ENCODE measurements at regions not wholly inside any gene's neighbourhood (a gene's known extent, or its start where the extent isn't known, plus 50 kb on each side); places are given as distances from the start of the nearest gene placed in this dataset.
"Not testable (repeated sequence)": the region's sequence is repeated elsewhere in the genome, so short reads cannot be mapped to it uniquely, and the experiment has no call there.

DNA sequence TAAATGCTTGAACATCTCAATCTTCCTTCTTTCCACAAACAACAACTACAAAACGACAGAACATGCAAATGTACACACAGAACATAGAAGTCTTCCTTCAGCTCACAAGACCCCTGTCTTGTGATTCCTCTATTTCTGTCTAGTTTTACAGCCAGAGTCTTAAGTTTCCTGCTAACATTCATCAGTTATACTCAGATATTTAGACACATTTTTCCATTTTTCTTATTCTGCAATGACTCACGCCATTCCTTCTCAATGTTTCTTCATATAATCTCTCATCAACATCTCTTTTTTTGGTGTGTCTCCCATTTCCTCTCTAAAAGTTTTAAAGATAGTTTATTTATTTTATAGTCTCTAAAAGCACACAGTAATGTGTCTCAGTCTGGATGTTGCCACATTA, 1872.9 kb upstream of the PCDH20 start:
- no peak overlapping the region for H3K27ac ChIP-seq

DNA sequence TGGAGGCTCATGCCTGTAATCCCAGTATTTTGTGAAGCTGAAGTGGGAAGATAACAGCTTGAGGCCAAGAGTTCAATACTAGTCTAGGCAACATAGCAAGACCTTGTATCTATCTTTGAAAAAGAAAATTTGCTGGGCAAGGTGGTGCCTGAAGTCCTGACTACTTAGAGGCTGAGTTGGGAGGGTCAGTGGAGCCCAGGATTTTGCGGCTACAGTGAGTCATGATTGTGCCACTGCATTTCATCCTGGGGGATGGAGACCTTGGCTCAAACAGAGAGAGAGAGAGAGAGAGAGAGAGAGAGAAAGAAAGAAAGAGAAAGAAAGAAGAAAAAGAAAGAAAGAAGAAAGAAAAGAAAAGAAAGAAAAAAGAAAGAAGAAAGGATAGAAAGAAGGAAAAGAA, 1872.3 kb upstream of the PCDH20 start:
- Histone ChIP-seq H3K4me3 (no peak overlapping the region), H3K27ac (no peak overlapping the region)

More for the DNA sequence above, 1872.9 kb upstream of the PCDH20 start:
- H3K4me3 ChIP-seq, result no peak overlapping the region

DNA sequence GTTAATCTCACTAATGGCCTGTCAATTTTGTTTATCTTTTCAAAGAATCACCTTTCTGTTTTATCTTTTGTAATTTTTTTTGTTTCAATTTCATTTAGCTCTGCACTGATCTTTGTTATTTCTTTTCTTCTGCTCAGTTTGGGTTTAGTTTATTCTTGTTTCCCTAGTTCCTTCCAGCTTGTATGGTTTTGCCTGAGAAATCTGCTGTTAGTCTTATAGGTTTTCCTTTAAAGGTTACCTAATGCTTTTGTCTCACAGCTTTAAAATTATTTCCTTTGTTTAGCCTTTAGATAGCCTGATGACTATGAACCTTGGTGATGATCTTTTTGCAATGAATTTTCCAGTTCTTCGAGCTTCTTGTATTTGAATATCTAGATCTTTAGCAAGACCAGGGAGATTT, 1869.8 kb upstream of the PCDH20 start:
- H3K27ac ChIP-seq, result no peak overlapping the region
- no peak overlapping the region for H3K4me3 ChIP-seq

DNA sequence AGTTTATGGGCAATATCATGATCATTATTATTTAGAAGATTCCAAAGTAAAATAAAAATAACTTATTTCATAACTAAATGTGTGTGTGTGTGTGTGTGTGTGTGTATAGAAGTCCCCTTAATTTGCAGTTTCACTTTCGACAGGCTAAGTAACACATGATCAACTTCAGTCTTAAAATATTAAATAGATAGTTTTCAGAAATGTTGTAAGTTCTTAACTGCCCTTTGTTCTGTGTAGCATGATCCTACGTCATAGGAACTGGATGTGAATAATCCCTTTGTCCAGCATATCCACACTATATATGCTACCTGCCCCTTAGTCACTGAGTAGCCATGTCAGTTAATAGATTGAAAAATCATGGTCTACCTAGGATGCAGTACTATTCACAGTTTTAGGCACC, 1863.5 kb upstream of the PCDH20 start:
- no peak overlapping the region for H3K27ac ChIP-seq
- no peak overlapping the region for H3K4me3 ChIP-seq

DNA sequence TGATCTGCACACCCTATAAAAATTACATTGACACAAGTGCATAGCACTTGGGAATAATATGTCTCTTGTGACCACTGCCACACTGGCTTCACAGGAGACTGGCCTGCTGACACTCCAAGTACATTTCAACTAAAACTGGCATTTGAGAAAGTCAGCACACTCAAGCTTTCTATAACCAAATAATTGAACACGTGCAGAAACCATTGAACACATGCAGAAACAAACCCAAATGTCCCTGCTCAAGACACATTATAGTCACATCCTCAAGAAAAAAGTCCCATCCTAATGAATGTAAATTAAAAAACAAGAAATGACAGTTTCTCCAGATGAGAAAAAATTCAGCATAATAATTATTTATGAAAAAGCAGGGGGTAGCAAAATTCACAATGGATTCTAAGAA, 1859.1 kb upstream of the PCDH20 start:
- Histone ChIP-seq H3K4me3 (no peak overlapping the region), H3K27ac (no peak overlapping the region)

DNA sequence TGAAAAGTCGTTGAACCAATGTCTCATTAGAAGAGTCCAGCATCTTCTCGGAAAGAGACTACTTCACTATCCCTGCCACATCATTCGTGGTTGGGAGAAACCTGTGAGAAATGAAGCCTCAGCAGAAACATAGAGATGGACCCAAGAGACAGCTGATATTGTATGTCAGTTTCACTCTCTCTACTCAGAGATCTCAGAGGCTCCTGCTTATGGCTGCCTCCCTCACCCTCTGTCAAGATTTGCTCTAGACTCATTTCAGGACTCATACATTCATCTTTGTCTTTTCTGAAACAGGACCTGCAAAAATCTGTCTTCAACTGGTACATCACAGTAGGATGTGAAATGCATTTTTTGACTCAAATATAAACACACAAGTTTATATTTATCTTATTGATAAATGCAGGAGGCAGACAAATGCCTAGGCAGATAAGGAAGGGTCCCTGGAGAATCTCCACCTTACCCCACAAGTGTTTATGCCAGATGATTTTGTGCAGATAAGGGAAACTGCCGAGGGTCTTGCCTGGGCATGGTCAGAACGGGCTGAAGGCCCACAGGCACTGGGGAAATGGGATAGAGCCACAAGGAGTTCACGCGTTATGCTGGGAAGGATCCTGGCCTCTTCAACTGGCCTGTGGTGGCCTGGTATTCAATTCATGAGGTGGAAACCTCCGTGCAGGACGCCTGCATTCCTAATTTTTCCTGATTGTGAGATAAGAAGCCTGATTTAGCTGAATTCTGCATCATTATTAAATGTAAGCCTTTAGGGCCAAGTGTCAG, 1834.0 kb upstream of the PCDH20 start:
- no peak overlapping the region for H3K27ac ChIP-seq

DNA sequence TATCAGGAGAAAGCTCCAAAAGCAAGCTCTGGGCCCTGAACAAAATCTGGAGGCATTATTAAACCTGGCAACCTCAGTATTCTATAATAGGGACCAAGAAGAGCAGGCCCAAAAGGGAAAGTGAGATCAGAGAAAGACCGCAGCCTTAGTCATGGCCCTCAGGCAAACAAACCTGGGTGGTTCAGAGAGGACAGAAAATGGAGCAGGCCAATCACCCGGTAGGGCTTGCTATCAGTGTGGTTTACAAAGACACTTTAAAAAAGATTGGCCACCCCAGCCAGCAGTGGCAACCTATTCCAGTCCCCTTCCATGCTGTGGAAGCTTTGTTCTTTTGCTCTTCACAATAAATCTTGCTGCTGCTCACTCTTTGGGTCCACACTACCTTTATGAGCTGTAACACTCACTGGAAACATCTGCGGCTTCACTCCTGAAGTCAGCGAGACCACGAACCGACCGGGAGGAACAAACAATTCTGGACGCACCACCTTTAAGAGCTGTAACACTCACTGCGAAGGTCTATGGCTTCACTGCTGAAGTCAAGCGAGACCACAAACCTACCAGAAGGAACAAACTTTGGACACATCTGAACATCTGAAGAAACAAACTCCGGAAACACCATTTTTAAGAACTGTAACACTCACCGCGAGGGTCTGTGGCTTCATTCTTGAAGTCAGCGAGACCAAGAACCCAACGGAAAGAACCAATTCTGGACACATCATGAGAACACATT, 1821.2 kb upstream of the PCDH20 start:
- H3K27ac ChIP-seq, H3K4me3 ChIP-seq: not testable (repeated sequence)

More for the DNA sequence above, 1834.0 kb upstream of the PCDH20 start:
- no peak overlapping the region for H3K4me3 ChIP-seq

DNA sequence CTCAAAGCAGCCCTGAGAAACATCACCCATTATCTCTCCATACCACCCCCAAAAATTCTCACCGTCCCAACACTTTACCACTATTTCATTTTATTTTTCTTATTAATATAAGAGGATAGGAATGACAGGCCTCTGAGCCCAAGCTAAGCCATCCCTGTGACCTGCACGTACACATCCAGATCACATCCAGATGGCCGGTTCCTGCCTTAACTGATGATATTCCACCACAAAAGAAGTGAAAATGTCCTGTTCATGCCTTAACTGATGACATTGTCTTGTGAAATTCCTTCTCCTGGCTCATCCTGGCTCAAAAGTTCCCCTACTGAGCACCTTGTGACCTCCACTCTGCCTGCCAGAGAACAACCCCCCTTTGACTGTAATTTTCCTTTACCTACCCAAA, 1802.9 kb upstream of the PCDH20 start:
- H3K4me3 ChIP-seq, result not testable (repeated sequence)

DNA sequence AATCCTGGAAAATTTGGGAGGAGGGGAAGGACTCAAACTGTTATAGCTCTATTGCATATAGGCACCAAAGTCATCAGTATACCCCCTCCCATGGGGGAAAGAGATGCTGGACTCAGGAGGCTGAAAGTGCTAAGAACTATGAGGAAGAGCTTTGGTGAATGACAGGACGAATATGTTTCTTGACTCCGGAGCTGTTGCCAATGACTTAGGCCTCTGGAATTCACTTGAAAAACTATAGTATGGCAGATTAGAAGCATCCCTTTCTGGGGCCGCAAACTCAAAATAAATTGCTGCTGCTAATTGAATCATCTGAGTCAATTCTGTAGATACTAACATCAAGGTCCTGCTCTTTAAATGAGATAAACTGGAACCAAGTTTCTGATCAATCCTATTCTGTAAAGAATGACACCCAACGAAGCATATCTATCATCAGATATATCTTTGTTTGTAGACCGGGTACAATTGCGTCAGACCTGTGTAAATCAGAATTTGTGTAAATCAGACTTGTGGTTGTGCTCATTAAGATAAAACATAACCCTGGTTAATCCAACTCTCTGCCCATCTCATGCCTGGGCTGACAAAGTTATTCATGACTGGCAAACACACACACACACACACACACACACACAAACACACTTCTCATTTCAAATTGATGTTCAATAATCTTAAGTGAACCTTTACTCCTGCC, 1793.8 kb upstream of the PCDH20 start:
- no peak overlapping the region for H3K27ac ChIP-seq
- H3K4me3 ChIP-seq, result no peak overlapping the region

More for the DNA sequence above, 1802.9 kb upstream of the PCDH20 start:
- H3K27ac ChIP-seq, result not testable (repeated sequence)

DNA sequence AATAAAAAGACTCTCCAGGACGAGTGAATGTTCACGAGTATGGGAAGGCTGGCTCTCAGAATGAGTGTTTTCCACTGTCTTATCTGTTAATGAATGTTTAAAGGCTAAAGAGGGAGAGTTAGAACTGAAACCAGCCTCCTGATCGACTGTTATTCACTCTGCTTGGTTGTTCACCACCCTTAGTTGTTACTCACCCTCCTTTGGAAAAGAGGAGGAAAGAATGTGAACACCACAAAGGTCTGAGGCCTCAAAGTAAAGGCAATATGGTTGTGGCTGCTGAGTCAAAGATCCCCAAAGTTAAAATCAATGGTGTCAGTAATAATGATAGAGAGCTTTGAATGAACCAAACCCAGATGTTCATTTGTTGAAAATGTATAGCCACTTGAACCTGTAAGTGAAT, 1793.2 kb upstream of the PCDH20 start:
- Histone ChIP-seq H3K4me3 (no peak overlapping the region), H3K27ac (no peak overlapping the region)

DNA sequence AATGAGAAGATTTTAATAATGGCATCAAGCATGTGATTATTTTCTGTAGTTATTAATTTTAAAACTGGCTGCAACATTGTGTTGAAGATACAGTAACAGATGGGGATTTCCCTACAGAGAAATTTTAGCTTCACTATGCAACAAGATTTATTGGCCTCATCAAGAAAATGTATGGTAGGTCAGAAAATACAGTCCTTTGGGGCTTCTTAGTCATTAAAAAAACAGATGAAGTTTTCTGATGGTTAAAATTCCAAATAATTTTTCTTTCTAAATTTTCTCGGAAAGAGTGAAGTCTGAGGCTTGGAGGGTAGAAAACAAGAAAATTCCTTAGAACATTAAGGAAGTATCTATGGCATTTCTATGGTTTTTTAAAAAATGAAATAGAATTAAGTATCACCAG, 1790.8 kb upstream of the PCDH20 start:
- no peak overlapping the region for H3K27ac ChIP-seq

DNA sequence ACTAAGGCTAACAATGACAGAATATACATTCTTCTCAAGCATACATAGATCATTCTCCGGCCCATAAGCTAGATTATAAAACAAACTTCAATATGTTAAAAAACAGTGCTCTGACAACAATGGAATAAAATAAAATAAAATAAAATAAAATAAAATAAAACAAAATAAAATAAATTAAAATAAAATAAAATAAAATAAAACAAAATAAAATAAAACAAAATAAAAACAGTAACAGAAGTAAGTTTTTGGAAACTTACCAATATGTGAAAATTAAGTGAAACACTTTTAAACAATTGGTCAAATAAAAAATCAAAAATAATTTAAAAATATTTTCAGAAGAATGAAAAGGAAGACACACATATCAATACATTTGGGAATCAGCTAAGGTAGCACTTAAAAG, 1785.8 kb upstream of the PCDH20 start:
- Histone ChIP-seq H3K4me3 (no peak overlapping the region), H3K27ac (no peak overlapping the region)

More for the DNA sequence above, 1790.8 kb upstream of the PCDH20 start:
- no peak overlapping the region for H3K4me3 ChIP-seq

DNA sequence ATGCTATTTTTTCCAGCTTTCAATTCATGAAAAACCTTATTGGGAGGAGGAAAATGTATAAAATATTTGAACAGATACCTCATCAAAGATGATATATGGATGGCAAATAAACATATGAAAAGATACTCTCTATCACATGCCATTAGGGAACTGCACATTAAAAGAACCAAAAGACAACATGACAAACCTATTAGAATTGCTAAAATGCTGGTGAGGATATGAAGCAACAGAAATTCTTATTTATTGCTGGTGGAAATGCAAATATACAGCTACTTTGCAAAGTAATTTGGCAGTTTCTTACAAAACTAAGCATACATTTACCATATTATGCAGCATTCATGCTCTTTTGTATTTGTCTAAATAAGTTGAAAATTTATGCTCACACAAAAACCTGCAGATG, 1783.9 kb upstream of the PCDH20 start:
- H3K4me3 ChIP-seq, result no peak overlapping the region
- no peak overlapping the region for H3K27ac ChIP-seq

DNA sequence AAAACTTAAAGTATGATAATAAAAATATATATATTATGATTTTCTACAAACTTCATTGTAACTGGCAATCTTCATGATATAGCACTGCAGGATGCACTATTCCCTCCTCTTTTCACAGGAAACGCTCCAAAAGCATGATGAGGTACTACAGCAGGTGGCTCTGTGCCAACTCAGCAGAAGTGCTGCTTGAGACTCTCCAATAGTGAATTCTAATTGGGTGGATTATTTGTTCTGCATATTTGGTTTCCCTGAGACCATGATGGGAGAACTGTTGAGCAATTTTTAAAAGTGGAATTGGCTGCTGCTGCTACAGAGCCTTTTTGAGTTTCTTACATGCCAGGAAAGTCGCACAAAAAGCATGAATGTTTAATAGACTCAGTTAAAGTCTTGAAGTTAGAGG, 1782.4 kb upstream of the PCDH20 start:
- Histone ChIP-seq H3K27ac (no peak overlapping the region), H3K4me3 (no peak overlapping the region)

DNA sequence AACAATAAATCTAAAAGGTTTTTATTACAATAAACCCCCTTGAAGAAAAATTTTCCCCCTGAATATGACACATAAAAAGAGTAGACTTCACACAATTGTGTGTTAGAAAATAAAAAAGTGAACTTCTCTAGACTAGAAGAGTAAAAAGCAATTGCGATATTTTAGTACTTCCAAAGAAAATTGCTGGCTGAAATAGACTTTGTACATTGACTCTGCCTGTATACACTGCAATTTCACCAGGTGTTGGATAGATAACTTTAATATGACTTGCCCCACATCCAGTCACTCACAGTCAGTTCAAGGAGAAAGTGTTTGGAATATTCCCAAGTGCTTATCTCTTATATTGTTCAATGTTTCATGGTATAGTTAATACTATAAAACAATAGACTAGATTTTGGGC, 1780.1 kb upstream of the PCDH20 start:
- Histone ChIP-seq H3K4me3 (no peak overlapping the region), H3K27ac (no peak overlapping the region)

DNA sequence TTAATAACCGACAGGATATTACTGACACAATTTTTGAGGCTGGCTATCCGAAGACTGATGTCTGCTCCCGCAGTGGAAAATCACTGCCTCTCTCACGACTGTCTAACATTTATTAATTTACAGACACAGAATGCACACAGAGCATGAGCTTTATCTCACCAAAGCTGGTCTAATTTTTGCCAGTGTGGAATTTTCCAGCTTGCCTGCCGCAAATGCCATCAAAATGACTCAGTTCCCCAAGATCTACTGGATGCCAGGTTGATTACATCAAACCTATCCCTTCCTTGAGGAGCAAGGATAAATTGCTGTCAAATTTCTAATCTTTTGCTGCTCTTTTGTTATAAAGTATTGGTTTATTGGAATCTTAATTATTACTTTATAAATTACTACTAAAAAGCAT, 1775.1 kb upstream of the PCDH20 start:
- Histone ChIP-seq H3K27ac (no peak overlapping the region), H3K4me3 (no peak overlapping the region)

DNA sequence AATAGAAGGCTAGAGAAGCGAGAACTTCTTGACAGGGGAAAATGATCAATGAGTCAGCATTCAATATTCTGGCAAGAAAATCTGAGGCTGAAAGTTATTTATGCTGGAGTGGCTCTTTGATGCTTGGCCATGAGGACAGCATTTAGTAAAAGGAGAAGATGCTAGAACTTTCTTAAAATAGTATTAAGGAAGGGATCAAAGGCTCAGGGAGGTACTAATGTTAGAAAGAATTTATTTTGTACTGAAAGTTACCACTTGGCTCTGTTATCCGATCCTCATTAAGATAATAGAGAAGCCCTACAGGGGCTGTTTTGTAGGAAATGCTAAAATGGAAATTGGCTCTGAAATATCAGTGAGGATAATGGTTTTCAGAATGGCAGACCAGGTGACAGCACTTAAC, 1774.6 kb upstream of the PCDH20 start:
- Histone ChIP-seq H3K27ac (no peak overlapping the region), H3K4me3 (no peak overlapping the region)

DNA sequence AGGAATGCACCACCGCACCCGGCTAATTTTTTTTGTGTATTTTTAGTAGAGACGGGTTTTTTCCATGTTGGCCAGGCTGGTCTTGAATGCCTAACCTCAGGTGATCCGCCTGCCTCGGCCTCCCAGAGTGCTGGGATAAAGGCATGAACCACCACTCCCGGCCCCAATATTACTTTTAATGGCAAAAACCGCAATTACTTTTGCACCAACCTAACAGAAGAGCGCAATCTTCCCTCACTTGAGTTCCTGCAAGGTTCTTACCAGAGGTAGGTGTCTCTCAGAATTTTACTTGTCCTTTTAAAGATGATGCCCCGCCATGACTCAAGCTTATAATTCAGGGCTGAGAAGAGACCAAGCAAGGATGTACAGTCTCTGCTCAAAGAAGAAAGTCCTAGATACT, 1774.1 kb upstream of the PCDH20 start:
- no peak overlapping the region for H3K27ac ChIP-seq

DNA sequence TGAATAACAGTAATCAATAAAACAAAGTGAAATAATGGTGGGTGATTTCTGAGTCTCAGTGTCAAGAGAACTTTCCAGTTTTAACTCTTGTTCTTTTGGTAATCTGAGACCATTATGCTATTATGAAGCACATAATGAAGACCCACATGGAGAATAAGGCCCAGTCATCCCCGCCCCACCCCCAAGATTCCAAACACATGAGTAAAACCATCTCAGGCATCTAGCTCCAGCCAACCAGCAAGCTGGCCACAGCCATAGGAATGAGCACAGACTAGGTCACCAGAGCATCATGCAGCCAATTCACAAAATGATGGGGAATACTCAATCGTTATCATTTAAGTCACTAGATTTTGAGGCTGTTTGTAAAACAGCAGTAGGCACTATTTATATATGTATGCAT, 1769.0 kb upstream of the PCDH20 start:
- H3K4me3 ChIP-seq, result no peak overlapping the region
- no peak overlapping the region for H3K27ac ChIP-seq

More for the DNA sequence above, 1774.1 kb upstream of the PCDH20 start:
- H3K4me3 ChIP-seq, result no peak overlapping the region

DNA sequence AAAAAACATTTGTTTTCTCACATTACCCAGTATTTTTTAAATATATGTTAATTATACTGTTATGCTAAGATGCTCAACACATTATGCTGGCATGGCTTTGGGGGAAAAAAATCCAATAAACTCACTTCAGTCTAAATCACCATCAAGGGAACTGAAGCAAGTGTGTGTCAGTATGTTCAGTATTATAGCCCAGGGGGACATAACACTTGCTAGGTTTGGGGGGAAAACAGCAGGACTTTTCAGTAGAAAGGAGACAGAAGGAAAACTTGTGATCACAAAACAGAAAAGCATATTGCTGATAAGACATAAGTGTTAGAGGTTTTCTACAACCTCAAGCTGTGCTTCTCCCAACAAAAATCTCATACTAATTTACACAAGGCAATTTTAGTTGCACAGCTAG, 1759.9 kb upstream of the PCDH20 start:
- Histone ChIP-seq H3K27ac (no peak overlapping the region), H3K4me3 (no peak overlapping the region)

All from skin epidermis (tissue), 12 donors.